ENCODE measurements at regions not wholly inside any gene's neighbourhood (a gene's known extent, or its start where the extent isn't known, plus 50 kb on each side); places are given as distances from the start of the nearest gene placed in this dataset.

- DNase-seq (ENCODE audit: low spot score), result no peak
- Mint-ChIP-seq H3K36me3 (ENCODE audit: low read depth, unreplicated experiment) (no peaks in the 10 kb centered on the region), H3K9me3 (ENCODE audit: unreplicated experiment) (no peaks in the 10 kb centered on the region), H3K27me3 (ENCODE audit: unreplicated experiment) (no peaks in the 10 kb centered on the region), H3K4me1 (ENCODE audit: unreplicated experiment) (no peaks in the 10 kb centered on the region), H3K27ac (ENCODE audit: unreplicated experiment) (no peak overlapping the region), H3K4me3 (ENCODE audit: unreplicated experiment) (no peak overlapping the region)
- TF ChIP-seq CTCF (IDR thresholded peaks at IDR 0.05; ENCODE audit: unreplicated experiment), result no peak
These were observed 499.5 kb upstream of the MYT1L start for GRCh38 chr2:2830576-2830975.

- TF ChIP-seq CTCF (IDR thresholded peaks at IDR 0.05; ENCODE audit: unreplicated experiment), result no peak
- Mint-ChIP-seq H3K27ac (ENCODE audit: unreplicated experiment) (no peak overlapping the region), H3K4me1 (ENCODE audit: unreplicated experiment) (no peaks in the 10 kb centered on the region), H3K27me3 (ENCODE audit: unreplicated experiment) (no peaks in the 10 kb centered on the region), H3K4me3 (ENCODE audit: unreplicated experiment) (no peak overlapping the region), H3K36me3 (ENCODE audit: low read depth, unreplicated experiment) (no peaks in the 10 kb centered on the region), H3K9me3 (ENCODE audit: unreplicated experiment) (no peaks in the 10 kb centered on the region)
- DNase-seq (ENCODE audit: low spot score), result no peak
These were observed 497.8 kb upstream of the MYT1L start for GRCh38 chr2:2828774-2829368.

GRCh38 chr2:2827761-2828221 lies 496.7 kb upstream of the MYT1L start:
- Mint-ChIP-seq H3K36me3 (ENCODE audit: low read depth, unreplicated experiment) (no peaks in the 10 kb centered on the region), H3K27ac (ENCODE audit: unreplicated experiment) (no peak overlapping the region), H3K4me3 (ENCODE audit: unreplicated experiment) (no peak overlapping the region), H3K9me3 (ENCODE audit: unreplicated experiment) (no peaks in the 10 kb centered on the region), H3K27me3 (ENCODE audit: unreplicated experiment) (no peaks in the 10 kb centered on the region), H3K4me1 (ENCODE audit: unreplicated experiment) (no peaks in the 10 kb centered on the region)
- no peak for DNase-seq (ENCODE audit: low spot score)
- TF ChIP-seq CTCF (IDR thresholded peaks at IDR 0.05; ENCODE audit: unreplicated experiment), result no peak

GRCh38 chr2:2827046-2827636 lies 496.1 kb upstream of the MYT1L start:
- no peaks in the 10 kb centered on the region for H3K9me3 Mint-ChIP-seq (ENCODE audit: unreplicated experiment)
- no peak overlapping the region for H3K27ac Mint-ChIP-seq (ENCODE audit: unreplicated experiment)
- H3K4me3 Mint-ChIP-seq (ENCODE audit: unreplicated experiment), result no peak overlapping the region
- no peak for DNase-seq (ENCODE audit: low spot score)
- no peaks in the 10 kb centered on the region for H3K27me3 Mint-ChIP-seq (ENCODE audit: unreplicated experiment)
- H3K36me3 Mint-ChIP-seq (ENCODE audit: low read depth, unreplicated experiment), result no peaks in the 10 kb centered on the region
- no peak for TF ChIP-seq CTCF (IDR thresholded peaks at IDR 0.05; ENCODE audit: unreplicated experiment)
- no peaks in the 10 kb centered on the region for H3K4me1 Mint-ChIP-seq (ENCODE audit: unreplicated experiment)

- TF ChIP-seq CTCF (IDR thresholded peaks at IDR 0.05; ENCODE audit: unreplicated experiment), result no peak
- Mint-ChIP-seq H3K27me3 (ENCODE audit: unreplicated experiment) (no peaks in the 10 kb centered on the region), H3K27ac (ENCODE audit: unreplicated experiment) (no peak overlapping the region), H3K4me3 (ENCODE audit: unreplicated experiment) (no peak overlapping the region), H3K9me3 (ENCODE audit: unreplicated experiment) (no peaks in the 10 kb centered on the region), H3K4me1 (ENCODE audit: unreplicated experiment) (no peaks in the 10 kb centered on the region), H3K36me3 (ENCODE audit: low read depth, unreplicated experiment) (no peaks in the 10 kb centered on the region)
- no peak for DNase-seq (ENCODE audit: low spot score)
These were observed 495.5 kb upstream of the MYT1L start for GRCh38 chr2:2826621-2827020.

Measured in endothelial cell (in vitro differentiated cells).